Activated CD4-positive, alpha-beta memory T cell treated with anti-CD3 and anti-CD28 coated beads, Interleukin-2, amount 10 ng/mL, durations not matched to agents 7 days and 5 days (primary cell): ENCODE measurements at regions not wholly inside any gene's neighbourhood (a gene's known extent, or its start where the extent isn't known, plus 50 kb on each side); places are given as distances from the start of the nearest gene placed in this dataset.
A peak's percentile ranks its signal among the peaks of the same experiment; 100 is the strongest.

ENCODE experiments used
- CTCF ChIA-PET: fragments of 350-600 bp; sonication (Branson Sonifier 250); formaldehyde crosslinking; loops from one replicate; lab custom pipeline; 2021; ENCODE audit warnings: antibody characterized with exemption, inconsistent platforms; lab: Charles Lee
- POLR2A ChIA-PET: fragments of 350-600 bp; sonication (Branson Sonifier 250); formaldehyde crosslinking; loops from one replicate; lab custom pipeline; 2021; ENCODE audit warnings: antibody characterized with exemption; lab: Charles Lee
- DNase-seq: peaks from one replicate; pipeline ENCODE4 v3.0.0-alpha.2; 2020
- H3K27ac Mint-ChIP-seq: one replicate; pipeline ENCODE4 v1.8.0; 2021; ENCODE audit warnings: mild to moderate bottlenecking, mixed read lengths
- H3K27me3 Mint-ChIP-seq: one replicate; pipeline ENCODE4 v1.8.0; 2021; ENCODE audit warnings: mixed read lengths
- H3K36me3 Mint-ChIP-seq: one replicate; pipeline ENCODE4 v1.8.0; 2021; ENCODE audit warnings: low read depth, mixed read lengths
- H3K4me1 Mint-ChIP-seq: one replicate; pipeline ENCODE4 v1.8.0; 2021; ENCODE audit warnings: mixed read lengths
- H3K4me3 Mint-ChIP-seq: one replicate; pipeline ENCODE4 v1.8.0; 2021; ENCODE audit warnings: mild to moderate bottlenecking, mixed read lengths
- H3K9me3 Mint-ChIP-seq: one replicate; pipeline ENCODE4 v1.8.0; 2021; ENCODE audit warnings: mixed read lengths

GRCh38 chr9:20028192-20028848, 239.5 kb upstream of the SLC24A2 start:
- Mint-ChIP-seq H3K9me3 (no peaks in the 10 kb centered on the region), H3K27me3 (no peaks in the 10 kb centered on the region), H3K36me3 (no peaks in the 10 kb centered on the region), H3K4me1 (peaks cover 1% of the 10 kb centered on the region), H3K27ac (no peak overlapping the region), H3K4me3 (no peak overlapping the region)
- no peak for DNase-seq
- CTCF ChIA-PET: no interaction called here
- POLR2A ChIA-PET: no interaction called here

GRCh38 chr9:20023961-20024571, 235.2 kb upstream of the SLC24A2 start:
- H3K4me1 Mint-ChIP-seq: no peaks in the 10 kb centered on the region

GRCh38 chr9:20023210-20023905, 234.5 kb upstream of the SLC24A2 start:
- Mint-ChIP-seq H3K36me3 (no peaks in the 10 kb centered on the region), H3K9me3 (no peaks in the 10 kb centered on the region), H3K27ac (no peak overlapping the region), H3K4me1 (no peaks in the 10 kb centered on the region), H3K4me3 (no peak overlapping the region), H3K27me3 (no peaks in the 10 kb centered on the region)
- ChIA-PET POLR2A (no interaction called here), CTCF (no interaction called here)
- DNase-seq: no peak

More at GRCh38 chr9:20023961-20024571, 235.2 kb upstream of the SLC24A2 start:
- CTCF ChIA-PET: no interaction called here
- no peak overlapping the region for H3K4me3 Mint-ChIP-seq
- no peaks in the 10 kb centered on the region for H3K36me3 Mint-ChIP-seq
- no peak for DNase-seq
- POLR2A ChIA-PET: interaction anchor here (0.8 to 1.5 kb wide), 2 partner anchors 9 to 24 kb away, joined by 3 to 4 read pairs; no protein-coding TSS in a partner anchor
- no peaks in the 10 kb centered on the region for H3K9me3 Mint-ChIP-seq
- no peak overlapping the region for H3K27ac Mint-ChIP-seq
- no peaks in the 10 kb centered on the region for H3K27me3 Mint-ChIP-seq

- POLR2A ChIA-PET: no interaction called here
- no peak overlapping the region for H3K4me3 Mint-ChIP-seq
- no peak for DNase-seq
- no peaks in the 10 kb centered on the region for H3K27me3 Mint-ChIP-seq
- no peak overlapping the region for H3K27ac Mint-ChIP-seq
- H3K36me3 Mint-ChIP-seq: no peaks in the 10 kb centered on the region
- no peaks in the 10 kb centered on the region for H3K9me3 Mint-ChIP-seq
- no peaks in the 10 kb centered on the region for H3K4me1 Mint-ChIP-seq
- CTCF ChIA-PET: no interaction called here
Measured at GRCh38 chr9:20022410-20022809, 233.6 kb upstream of the SLC24A2 start.

- ChIA-PET POLR2A (no interaction called here), CTCF (no interaction called here)
Measured at GRCh38 chr9:20016611-20017010, 227.8 kb upstream of the SLC24A2 start.

GRCh38 chr9:20015427-20015931, 226.6 kb upstream of the SLC24A2 start:
- Mint-ChIP-seq H3K4me1 (peaks cover 23% of the 10 kb centered on the region), H3K9me3 (peaks cover 23% of the 10 kb centered on the region), H3K4me3 (no peak overlapping the region), H3K36me3 (peaks cover 17% of the 10 kb centered on the region), H3K27me3 (no peaks in the 10 kb centered on the region), H3K27ac (peak overlapping the region; percentile 59)
- DNase-seq: no peak
- CTCF ChIA-PET: no interaction called here
- POLR2A ChIA-PET: interaction anchor here (1.2 to 1.5 kb wide), 2 partner anchors 9 to 16 kb away, joined by 4 to 6 read pairs; no protein-coding TSS in a partner anchor

More at GRCh38 chr9:20016611-20017010, 227.8 kb upstream of the SLC24A2 start:
- Mint-ChIP-seq H3K36me3 (peaks cover 12% of the 10 kb centered on the region), H3K9me3 (peaks cover 17% of the 10 kb centered on the region), H3K27ac (peak overlapping the region; percentile 21), H3K27me3 (no peaks in the 10 kb centered on the region), H3K4me1 (peaks cover 23% of the 10 kb centered on the region), H3K4me3 (no peak overlapping the region)
- no peak for DNase-seq

GRCh38 chr9:20014168-20014567, 225.3 kb upstream of the SLC24A2 start:
- peaks cover 23% of the 10 kb centered on the region for H3K4me1 Mint-ChIP-seq
- H3K27ac Mint-ChIP-seq: no peak overlapping the region
- POLR2A ChIA-PET: no interaction called here

GRCh38 chr9:20012232-20012631, 223.4 kb upstream of the SLC24A2 start:
- Mint-ChIP-seq H3K36me3 (peaks cover 23% of the 10 kb centered on the region), H3K27ac (no peak overlapping the region), H3K4me3 (no peak overlapping the region), H3K27me3 (no peaks in the 10 kb centered on the region), H3K4me1 (peaks cover 23% of the 10 kb centered on the region), H3K9me3 (peaks cover 27% of the 10 kb centered on the region)
- POLR2A ChIA-PET: no interaction called here
- CTCF ChIA-PET: no interaction called here
- no peak for DNase-seq

More at GRCh38 chr9:20014168-20014567, 225.3 kb upstream of the SLC24A2 start:
- Mint-ChIP-seq H3K4me3 (no peak overlapping the region), H3K9me3 (peaks cover 23% of the 10 kb centered on the region), H3K27me3 (no peaks in the 10 kb centered on the region), H3K36me3 (peaks cover 23% of the 10 kb centered on the region)
- no peak for DNase-seq
- CTCF ChIA-PET: no interaction called here

GRCh38 chr9:20009606-20010005, 220.8 kb upstream of the SLC24A2 start:
- Mint-ChIP-seq H3K4me3 (no peak overlapping the region), H3K9me3 (peaks cover 25% of the 10 kb centered on the region), H3K36me3 (peaks cover 17% of the 10 kb centered on the region), H3K27ac (no peak overlapping the region), H3K4me1 (peaks cover 6% of the 10 kb centered on the region), H3K27me3 (no peaks in the 10 kb centered on the region)
- CTCF ChIA-PET: no interaction called here
- no peak for DNase-seq
- POLR2A ChIA-PET: interaction anchor here (0.8 to 1.3 kb wide), 2 partner anchors 10 to 63 kb away, joined by 3 read pairs; no protein-coding TSS in a partner anchor

GRCh38 chr9:20002011-20002410, 213.2 kb upstream of the SLC24A2 start:
- H3K9me3 Mint-ChIP-seq: peaks cover 18% of the 10 kb centered on the region
- CTCF ChIA-PET: no interaction called here
- H3K4me3 Mint-ChIP-seq: no peak overlapping the region
- POLR2A ChIA-PET: no interaction called here
- DNase-seq: no peak
- no peak overlapping the region for H3K27ac Mint-ChIP-seq
- peaks cover 39% of the 10 kb centered on the region for H3K4me1 Mint-ChIP-seq
- H3K36me3 Mint-ChIP-seq: peaks cover 22% of the 10 kb centered on the region
- no peaks in the 10 kb centered on the region for H3K27me3 Mint-ChIP-seq

- Mint-ChIP-seq H3K4me3 (no peak overlapping the region), H3K4me1 (peaks cover 43% of the 10 kb centered on the region), H3K27me3 (no peaks in the 10 kb centered on the region), H3K27ac (no peak overlapping the region), H3K9me3 (peaks cover 22% of the 10 kb centered on the region), H3K36me3 (peaks cover 26% of the 10 kb centered on the region)
- no peak for DNase-seq
- CTCF ChIA-PET: no interaction called here
- POLR2A ChIA-PET: no interaction called here
Measured at GRCh38 chr9:20001058-20001457, 212.2 kb upstream of the SLC24A2 start.

GRCh38 chr9:19999491-20000057, 210.7 kb upstream of the SLC24A2 start:
- Mint-ChIP-seq H3K36me3 (peaks cover 29% of the 10 kb centered on the region), H3K27ac (peak overlapping the region; percentile 93), H3K9me3 (peaks cover 24% of the 10 kb centered on the region), H3K4me3 (no peak overlapping the region), H3K4me1 (peaks cover 53% of the 10 kb centered on the region), H3K27me3 (no peaks in the 10 kb centered on the region)
- POLR2A ChIA-PET: interaction anchor here (0.6 to 1.8 kb wide), 13 partner anchors 10 to 686 kb away, joined by 3 to 10 read pairs (median 4); partner anchors contain the start of gene MLLT3
- DNase-seq: peak; percentile 74
- CTCF ChIA-PET: interaction anchor here (1.2 to 1.9 kb wide), 2 partner anchors 44 to 619 kb away, joined by 4 read pairs; no protein-coding TSS in a partner anchor
